GM12878 (cell line): ENCODE measurements at regions not wholly inside any gene's neighbourhood (a gene's known extent, or its start where the extent isn't known, plus 50 kb on each side); places are given as distances from the start of the nearest gene placed in this dataset.

Experiments used
- ATAC-seq: fragments of 200-7000 bp; cut with Tn5 transposase; 3 replicates; pipeline ENCODE4 v1.9.1; 2020; ENCODE audit warnings: mild to moderate bottlenecking, moderate library complexity
- BruUV-seq: library from RNA; stranded (reverse); fragments of 400-500 nt; replicated peaks from 2 replicates; lab custom pipeline; 2021; lab: Mats Ljungman, UMichigan
- CTCF ChIA-PET: fragments of 300-600 bp; sonication (Branson Sonifier 250); formaldehyde crosslinking; extraction: SDS; loops from one replicate; lab custom pipeline; 2021; ENCODE audit warnings: inconsistent platforms; lab: Yijun Ruan, JAX
- POLR2A ChIA-PET: fragments of 350-600 bp; formaldehyde crosslinking; extraction: SDS; loops from one replicate; lab custom pipeline; 2021; ENCODE audit warnings: inconsistent platforms; lab: Charles Lee
- RAD21 ChIA-PET: fragments of 300-600 bp; sonication (Branson Sonifier 250); formaldehyde crosslinking; loops from one replicate; lab custom pipeline; 2023; ENCODE audit warnings: antibody characterized with exemption; ENCODE audit not compliant: unreplicated experiment; lab: Charles Lee
- SMC1A ChIA-PET: fragments of 300-600 bp; sonication (Branson Sonifier 250); formaldehyde crosslinking; loops from one replicate; lab custom pipeline; 2023; ENCODE audit not compliant: unreplicated experiment, uncharacterized antibody; lab: Charles Lee
- DNase-seq: peaks from one replicate; pipeline ENCODE4 v3.0.0-alpha.2; 2011; ENCODE audit warnings: low read depth, low spot score
- FAIRE-seq: peaks from 3 replicates; lab custom pipeline; 2011; peaks lifted over from hg19 to GRCh38; lab: Jason Lieb, UNC
- H2AFZ ChIP-seq: 2 replicates; pipeline ENCODE4 v1.6.0; 2011; ENCODE audit warnings: low read depth, low read length, control low read depth; ENCODE audit not compliant: control insufficient read depth
- H3K27ac ChIP-seq: 2 replicates; pipeline ENCODE4 v1.5.1; 2011; ENCODE audit warnings: control low read depth; ENCODE audit not compliant: control insufficient read depth, insufficient read depth
- H3K27me3 ChIP-seq, 2 experiments: replicated peaks in 1 of 2; 2 replicates each; pipeline versions ENCODE4 v1.6.0 to v1.6.1; 2011; ENCODE audit warnings: low read length in 1 of 2; ENCODE audit not compliant: control insufficient read depth in 2 of 2, insufficient read depth in 2 of 2
- H3K36me3 ChIP-seq, 2 experiments: 2 replicates each; pipeline ENCODE4 v1.5.1; 2011; ENCODE audit warnings: low read length in 1 of 2; ENCODE audit not compliant: control insufficient read depth in 2 of 2, insufficient read depth in 2 of 2
- H3K4me1 ChIP-seq: 2 replicates; pipeline ENCODE4 v1.6.1; 2011; ENCODE audit warnings: mild to moderate bottlenecking, low read length, moderate library complexity, mixed read lengths; ENCODE audit not compliant: control insufficient read depth, insufficient read depth
- H3K4me2 ChIP-seq: 2 replicates; pipeline ENCODE4 v1.6.0; 2011; ENCODE audit warnings: control low read depth; ENCODE audit not compliant: control insufficient read depth, insufficient read depth
- H3K4me3 ChIP-seq: fragments of 200-600 bp; sonication (generic); 2 replicates; pipeline ENCODE4 v1.5.1; 2016
- H3K79me2 ChIP-seq: 2 replicates; pipeline ENCODE4 v1.6.0; 2011; ENCODE audit warnings: low read length; ENCODE audit not compliant: control insufficient read depth, insufficient read depth
- H3K9ac ChIP-seq: 2 replicates; pipeline ENCODE4 v1.8.0; 2011; ENCODE audit warnings: low read length, control low read depth, mixed read lengths; ENCODE audit not compliant: control insufficient read depth, insufficient read depth
- H3K9me3 ChIP-seq: replicated peaks from 3 replicates; pipeline ENCODE4 v1.5.1; 2011; ENCODE audit warnings: mild to moderate bottlenecking, low read length; ENCODE audit not compliant: control insufficient read depth, insufficient read depth
- H4K20me1 ChIP-seq: 2 replicates; pipeline ENCODE4 v1.6.0; 2011; ENCODE audit not compliant: control insufficient read depth, insufficient read depth
- IKZF2 ChIP-seq, 2 experiments: fragments of 450-650 bp; IDR thresholded peaks; 2 replicates each; pipeline ENCODE4 v1.6.1; 2017; ENCODE audit warnings: mild to moderate bottlenecking in 2 of 2, moderate library complexity in 2 of 2
- MTA3 ChIP-seq: IDR thresholded peaks from 2 replicates; pipeline ENCODE4 v1.6.1; 2012; ENCODE audit warnings: low read length, inconsistent platforms, borderline replicate concordance
- SMAD1 ChIP-seq: fragments of 450-650 bp; IDR thresholded peaks from 2 replicates; pipeline ENCODE4 v1.6.1; 2018; ENCODE audit warnings: mild to moderate bottlenecking, low read depth; ENCODE audit not compliant: partially characterized antibody
- SRF ChIP-seq, 2 experiments: IDR thresholded peaks; 2 replicates each; pipeline ENCODE4 v1.6.1; 2011; ENCODE audit warnings: low read depth in 2 of 2, low read length in 2 of 2, mild to moderate bottlenecking in 1 of 2, moderate library complexity in 1 of 2
- WGBS: methylation state at CpG from one replicate; pipeline ENCODE4 v1.1.6; 2016; ENCODE audit warnings: low lambda C conversion rate; ENCODE audit not compliant: insufficient replicate concordance, insufficient coverage; ENCODE audit errors: missing lambda C conversion rate; 5-methylcytosine and 5-hydroxymethylcytosine counted together
- in situ Hi-C: fragments of 300-500 bp; cut with MboI; formaldehyde crosslinking; loops from 9 replicates; pipeline ENCODE4 v1.14.3; 2018; ENCODE audit warnings: mixed read lengths
- intact Hi-C: fragments of 100-400 bp; cut with micrococcal nuclease; formaldehyde crosslinking; loops from one replicate; pipeline ENCODE4 v1.14.2; 2022; ENCODE audit not compliant: unreplicated experiment
- TF ChIP-seq, protein P1 (sequence below): IDR thresholded peaks from 2 replicates; pipeline ENCODE4 v1.6.1; 2011; ENCODE audit warnings: mild to moderate bottlenecking, low read depth, low read length, moderate library complexity; ENCODE audit not compliant: insufficient replicate concordance
- TF ChIP-seq, protein P2 (sequence below): fragments of 450-650 bp; IDR thresholded peaks from 2 replicates; pipeline ENCODE4 v1.6.1; 2018; ENCODE audit warnings: mild to moderate bottlenecking, low read depth, moderate library complexity; ENCODE audit not compliant: partially characterized antibody

DNA sequence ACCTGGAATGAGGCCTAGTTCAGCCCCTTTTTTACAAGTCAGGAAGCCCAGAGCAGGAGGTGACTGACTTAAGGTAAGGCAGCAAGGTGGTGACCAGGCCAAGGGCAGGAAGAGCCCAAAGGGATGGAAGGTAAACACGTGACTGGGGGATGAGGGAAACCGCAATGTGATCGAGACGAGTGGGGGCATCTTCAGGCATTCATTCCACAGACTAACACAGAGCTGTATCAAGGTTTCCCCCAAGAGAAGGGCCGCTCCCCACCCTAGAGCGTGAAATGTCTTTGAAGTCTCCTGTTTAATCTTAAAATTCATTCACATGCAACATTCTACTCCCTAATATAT lies 76.3 kb upstream of the PIM1 start:
- ChIA-PET CTCF (interaction anchor here (0.9 kb wide), 1 partner anchor 9 kb away, joined by 3 read pairs; no protein-coding TSS in a partner anchor), SMC1A (no interaction called here), RAD21 (no interaction called here), POLR2A (no interaction called here)
- Histone ChIP-seq H3K9me3 (no peaks in the 10 kb centered on the region; the same call in 2 of the 3 replicates), H3K27ac (no peak overlapping the region), H3K79me2 (no peaks in the 10 kb centered on the region), H3K9ac (no peak overlapping the region), H3K4me3 (no peak overlapping the region), H3K4me2 (no peak overlapping the region), H4K20me1 (no peaks in the 10 kb centered on the region), H2AFZ (no peak overlapping the region), H3K4me1 (peaks cover 2% of the 10 kb centered on the region; the same call in 1 of the 2 replicates), H3K36me3 (no peaks in the 10 kb centered on the region), H3K27me3 (no peaks in the 10 kb centered on the region)
- FAIRE-seq, result no peak
- in situ Hi-C loops, result no loop called here
- WGBS, result 63% methylated on average over 6 of the region's 6 CpGs
- TF ChIP-seq SRF (IDR thresholded peaks at IDR 0.05; ENCODE audit: low read depth in 2 of 2, low read length in 2 of 2), result no peak
- TF ChIP-seq, protein P1, sequence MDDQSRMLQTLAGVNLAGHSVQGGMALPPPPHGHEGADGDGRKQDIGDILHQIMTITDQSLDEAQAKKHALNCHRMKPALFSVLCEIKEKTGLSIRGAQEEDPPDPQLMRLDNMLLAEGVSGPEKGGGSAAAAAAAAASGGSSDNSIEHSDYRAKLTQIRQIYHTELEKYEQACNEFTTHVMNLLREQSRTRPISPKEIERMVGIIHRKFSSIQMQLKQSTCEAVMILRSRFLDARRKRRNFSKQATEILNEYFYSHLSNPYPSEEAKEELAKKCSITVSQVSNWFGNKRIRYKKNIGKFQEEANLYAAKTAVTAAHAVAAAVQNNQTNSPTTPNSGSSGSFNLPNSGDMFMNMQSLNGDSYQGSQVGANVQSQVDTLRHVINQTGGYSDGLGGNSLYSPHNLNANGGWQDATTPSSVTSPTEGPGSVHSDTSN, result no peak
- no peak for TF ChIP-seq MTA3
- TF ChIP-seq, protein P2, sequence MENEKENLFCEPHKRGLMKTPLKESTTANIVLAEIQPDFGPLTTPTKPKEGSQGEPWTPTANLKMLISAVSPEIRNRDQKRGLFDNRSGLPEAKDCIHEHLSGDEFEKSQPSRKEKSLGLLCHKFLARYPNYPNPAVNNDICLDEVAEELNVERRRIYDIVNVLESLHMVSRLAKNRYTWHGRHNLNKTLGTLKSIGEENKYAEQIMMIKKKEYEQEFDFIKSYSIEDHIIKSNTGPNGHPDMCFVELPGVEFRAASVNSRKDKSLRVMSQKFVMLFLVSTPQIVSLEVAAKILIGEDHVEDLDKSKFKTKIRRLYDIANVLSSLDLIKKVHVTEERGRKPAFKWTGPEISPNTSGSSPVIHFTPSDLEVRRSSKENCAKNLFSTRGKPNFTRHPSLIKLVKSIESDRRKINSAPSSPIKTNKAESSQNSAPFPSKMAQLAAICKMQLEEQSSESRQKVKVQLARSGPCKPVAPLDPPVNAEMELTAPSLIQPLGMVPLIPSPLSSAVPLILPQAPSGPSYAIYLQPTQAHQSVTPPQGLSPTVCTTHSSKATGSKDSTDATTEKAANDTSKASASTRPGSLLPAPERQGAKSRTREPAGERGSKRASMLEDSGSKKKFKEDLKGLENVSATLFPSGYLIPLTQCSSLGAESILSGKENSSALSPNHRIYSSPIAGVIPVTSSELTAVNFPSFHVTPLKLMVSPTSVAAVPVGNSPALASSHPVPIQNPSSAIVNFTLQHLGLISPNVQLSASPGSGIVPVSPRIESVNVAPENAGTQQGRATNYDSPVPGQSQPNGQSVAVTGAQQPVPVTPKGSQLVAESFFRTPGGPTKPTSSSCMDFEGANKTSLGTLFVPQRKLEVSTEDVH, result no peak
- TF ChIP-seq SMAD1, result no peak
- no peak for TF ChIP-seq IKZF2 (IDR thresholded peaks at IDR 0.05)
- DNase-seq, result no peak
- no TSS peak for BruUV-seq
- no peak for ATAC-seq
- intact Hi-C loops, result no loop called here
